ENCODE measurements at regions not wholly inside any gene's neighbourhood (a gene's known extent, or its start where the extent isn't known, plus 50 kb on each side); places are given as distances from the start of the nearest gene placed in this dataset.

GRCh38 chr5:5929291-5930020 lies 448.9 kb downstream of the MED10 start:
- no peak for DNase-seq

GRCh38 chr5:5925191-5925590 lies 453.2 kb downstream of the MED10 start:
- no peak for DNase-seq

- no peak for DNase-seq
Observed at GRCh38 chr5:5919411-5919810, 458.9 kb downstream of the MED10 start.

- DNase-seq, result no peak
Observed at GRCh38 chr5:5906778-5907177, 471.6 kb downstream of the MED10 start.

- no peak for DNase-seq
Observed at GRCh38 chr5:5905186-5905585, 473.2 kb downstream of the MED10 start.

- no peak for DNase-seq
Observed at GRCh38 chr5:5904113-5904512, 474.2 kb downstream of the MED10 start.

GRCh38 chr5:5902678-5903646 lies 475.4 kb downstream of the MED10 start:
- DNase-seq, result no peak

GRCh38 chr5:5900350-5900749 lies 477.9 kb downstream of the ICE1 start:
- DNase-seq, result no peak

GRCh38 chr5:5899716-5900115 lies 477.2 kb downstream of the ICE1 start:
- no peak for DNase-seq

- DNase-seq, result no peak
Observed at GRCh38 chr5:5888284-5888683, 465.8 kb downstream of the ICE1 start.

GRCh38 chr5:5887833-5888232 lies 465.4 kb downstream of the ICE1 start:
- no peak for DNase-seq

- peak; percentile 60 for DNase-seq
Observed at GRCh38 chr5:5886812-5887486, 464.5 kb downstream of the ICE1 start.

- no peak for DNase-seq
Observed at GRCh38 chr5:5886353-5886752, 463.9 kb downstream of the ICE1 start.

- no peak for DNase-seq
Observed at GRCh38 chr5:5885782-5886181, 463.3 kb downstream of the ICE1 start.

GRCh38 chr5:5884593-5884992 lies 462.1 kb downstream of the ICE1 start:
- no peak for DNase-seq

GRCh38 chr5:5883562-5883961 lies 461.1 kb downstream of the ICE1 start:
- no peak for DNase-seq

- DNase-seq, result no peak
Observed at GRCh38 chr5:5883146-5883545, 460.7 kb downstream of the ICE1 start.

GRCh38 chr5:5882706-5883105 lies 460.2 kb downstream of the ICE1 start:
- DNase-seq, result no peak

GRCh38 chr5:5881294-5881693 lies 458.8 kb downstream of the ICE1 start:
- DNase-seq, result no peak

GRCh38 chr5:5880077-5880763 lies 457.7 kb downstream of the ICE1 start:
- DNase-seq, result no peak

GRCh38 chr5:5857396-5857795 lies 434.9 kb downstream of the ICE1 start:
- no peak for DNase-seq

- no peak for DNase-seq
Observed at GRCh38 chr5:5854087-5854486, 431.6 kb downstream of the ICE1 start.

GRCh38 chr5:5838493-5838892 lies 416.0 kb downstream of the ICE1 start:
- no peak for DNase-seq
